Right atrium auricular region (tissue), 2 donors: ENCODE measurements at regions not wholly inside any gene's neighbourhood (a gene's known extent, or its start where the extent isn't known, plus 50 kb on each side); places are given as distances from the start of the nearest gene placed in this dataset.

Experiments used
- DNase-seq: peaks from one replicate; pipeline ENCODE4 v3.0.0-alpha.2; 2019; ENCODE audit warnings: low spot score
- H3K27ac ChIP-seq, 2 donors: fragments of 200-600 bp; sonication (generic); 1 replicate in 1 of 2; 2 replicates in 1 of 2; pipeline ENCODE4 v1.5.1; 2016 to 2019
- H3K27me3 ChIP-seq, 2 donors: fragments of 200-600 bp; sonication (generic); one replicate each; pipeline versions ENCODE4 v1.5.1 to v1.6.0; 2017 to 2019
- H3K36me3 ChIP-seq: fragments of 200-600 bp; sonication (generic); one replicate; pipeline ENCODE4 v1.5.1; 2016
- H3K4me1 ChIP-seq, 2 donors: fragments of 200-600 bp; sonication (generic); one replicate each; pipeline versions ENCODE4 v1.5.1 to v1.6.0; 2017 to 2019
- H3K4me3 ChIP-seq, 2 donors: fragments of 200-600 bp; sonication (generic); 1 replicate in 1 of 2; 2 replicates in 1 of 2; pipeline ENCODE4 v1.5.1; 2017 to 2019; ENCODE audit warnings: mild to moderate bottlenecking in 1 of 2, moderate library complexity in 1 of 2
- H3K9me3 ChIP-seq, 2 donors: fragments of 200-600 bp; sonication (generic); one replicate each; pipeline ENCODE4 v1.5.1; 2019
- CTCF ChIP-seq, 2 donors: fragments of 200-600 bp; sonication (generic); IDR thresholded peaks; one replicate each; pipeline ENCODE4 v1.5.1; 2019; ENCODE audit warnings: antibody characterized with exemption in 2 of 2

GRCh38 chr7:1365846-1366245 is 93.4 kb downstream of the MICALL2 start:
- Histone ChIP-seq H3K9me3 (no peaks in the 10 kb centered on the region), H3K4me1 (peaks cover 0 to 8% of the 10 kb centered on the region in 2 donors), H3K27me3 (peaks cover 15 to 22% of the 10 kb centered on the region in 2 donors), H3K36me3 (no peaks in the 10 kb centered on the region), H3K27ac (no peak overlapping the region), H3K4me3 (no peak overlapping the region)
- TF ChIP-seq CTCF (IDR thresholded peaks at IDR 0.05), result no peak
- no peak for DNase-seq

GRCh38 chr7:1366801-1367405 is 92.4 kb downstream of the MICALL2 start:
- no peaks in the 10 kb centered on the region for H3K36me3 ChIP-seq
- no peak overlapping the region for H3K4me3 ChIP-seq
- peaks cover 15 to 23% of the 10 kb centered on the region in 2 donors for H3K27me3 ChIP-seq
- TF ChIP-seq CTCF (IDR thresholded peaks at IDR 0.05), result no peak
- no peak overlapping the region for H3K27ac ChIP-seq
- DNase-seq, result no peak
- peaks cover 0 to 8% of the 10 kb centered on the region in 2 donors for H3K4me1 ChIP-seq
- no peaks in the 10 kb centered on the region for H3K9me3 ChIP-seq

- DNase-seq, result no peak
- Histone ChIP-seq H3K36me3 (no peaks in the 10 kb centered on the region), H3K9me3 (no peaks in the 10 kb centered on the region), H3K27me3 (peaks cover 15 to 26% of the 10 kb centered on the region in 2 donors), H3K27ac (no peak overlapping the region), H3K4me1 (peaks cover 0 to 8% of the 10 kb centered on the region in 2 donors), H3K4me3 (no peak overlapping the region)
- no peak for TF ChIP-seq CTCF (IDR thresholded peaks at IDR 0.05)
Observed at GRCh38 chr7:1367501-1368183, 91.6 kb downstream of the MICALL2 start.

GRCh38 chr7:1368184-1368681 is 91.0 kb downstream of the MICALL2 start:
- TF ChIP-seq CTCF (IDR thresholded peaks at IDR 0.05), result no peak
- H3K27ac ChIP-seq, result no peak overlapping the region
- peaks cover 0 to 8% of the 10 kb centered on the region in 2 donors for H3K4me1 ChIP-seq
- DNase-seq, result no peak
- H3K27me3 ChIP-seq, result peaks cover 15 to 26% of the 10 kb centered on the region in 2 donors
- no peaks in the 10 kb centered on the region for H3K9me3 ChIP-seq
- no peaks in the 10 kb centered on the region for H3K36me3 ChIP-seq
- H3K4me3 ChIP-seq, result no peak overlapping the region

GRCh38 chr7:1368682-1369571 is 90.3 kb downstream of the MICALL2 start:
- no peak overlapping the region for H3K4me3 ChIP-seq
- H3K27me3 ChIP-seq, result peaks cover 15 to 26% of the 10 kb centered on the region in 2 donors
- no peak for TF ChIP-seq CTCF (IDR thresholded peaks at IDR 0.05)
- H3K9me3 ChIP-seq, result no peaks in the 10 kb centered on the region
- no peaks in the 10 kb centered on the region for H3K36me3 ChIP-seq
- H3K27ac ChIP-seq, result no peak overlapping the region
- no peak for DNase-seq
- H3K4me1 ChIP-seq, result peaks cover 0 to 8% of the 10 kb centered on the region in 2 donors
